ENCODE measurements at regions not wholly inside any gene's neighbourhood (a gene's known extent, or its start where the extent isn't known, plus 50 kb on each side); places are given as distances from the start of the nearest gene placed in this dataset.
A peak's percentile ranks its signal among the peaks of the same experiment; 100 is the strongest.

- TF ChIP-seq, protein P1, sequence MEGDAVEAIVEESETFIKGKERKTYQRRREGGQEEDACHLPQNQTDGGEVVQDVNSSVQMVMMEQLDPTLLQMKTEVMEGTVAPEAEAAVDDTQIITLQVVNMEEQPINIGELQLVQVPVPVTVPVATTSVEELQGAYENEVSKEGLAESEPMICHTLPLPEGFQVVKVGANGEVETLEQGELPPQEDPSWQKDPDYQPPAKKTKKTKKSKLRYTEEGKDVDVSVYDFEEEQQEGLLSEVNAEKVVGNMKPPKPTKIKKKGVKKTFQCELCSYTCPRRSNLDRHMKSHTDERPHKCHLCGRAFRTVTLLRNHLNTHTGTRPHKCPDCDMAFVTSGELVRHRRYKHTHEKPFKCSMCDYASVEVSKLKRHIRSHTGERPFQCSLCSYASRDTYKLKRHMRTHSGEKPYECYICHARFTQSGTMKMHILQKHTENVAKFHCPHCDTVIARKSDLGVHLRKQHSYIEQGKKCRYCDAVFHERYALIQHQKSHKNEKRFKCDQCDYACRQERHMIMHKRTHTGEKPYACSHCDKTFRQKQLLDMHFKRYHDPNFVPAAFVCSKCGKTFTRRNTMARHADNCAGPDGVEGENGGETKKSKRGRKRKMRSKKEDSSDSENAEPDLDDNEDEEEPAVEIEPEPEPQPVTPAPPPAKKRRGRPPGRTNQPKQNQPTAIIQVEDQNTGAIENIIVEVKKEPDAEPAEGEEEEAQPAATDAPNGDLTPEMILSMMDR (IDR thresholded peaks at IDR 0.05; ENCODE audit: insufficient read depth, low read length): no peak
- no peak overlapping the region for H3K4me3 ChIP-seq (ENCODE audit: low read depth, low read length)
- no peak for DNase-seq (ENCODE audit: low read depth)
Observed at GRCh38 chr2:194214192-194214591, 1442.8 kb upstream of the SLC39A10 start.

GRCh38 chr2:194205568-194206227, 1451.3 kb upstream of the SLC39A10 start:
- TF ChIP-seq, protein P1 (IDR thresholded peaks at IDR 0.05; ENCODE audit: insufficient read depth, low read length): no peak
- DNase-seq (ENCODE audit: low read depth): no peak
- H3K4me3 ChIP-seq (ENCODE audit: low read depth, low read length): no peak overlapping the region

DNA sequence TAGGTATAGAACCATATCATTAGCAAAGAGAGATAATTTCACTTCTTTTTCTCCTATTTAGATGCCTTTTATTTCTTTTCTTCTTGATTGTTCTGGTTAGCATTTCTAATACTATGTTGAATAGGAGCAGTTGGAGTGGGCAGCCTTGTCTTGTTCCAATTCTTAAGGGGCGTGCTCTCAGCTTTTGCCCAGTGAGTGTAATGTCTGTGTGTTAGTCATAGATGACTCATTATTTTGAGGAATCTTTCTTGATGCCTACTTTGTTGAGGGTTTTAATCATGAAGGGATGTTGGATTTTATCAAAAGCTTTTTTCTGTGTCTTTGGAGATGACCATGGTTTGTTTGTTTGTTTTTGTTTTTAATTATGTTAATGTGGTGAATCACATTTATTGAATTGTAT, 1453.1 kb upstream of the SLC39A10 start:
- DNase-seq (ENCODE audit: low read depth): no peak
- H3K4me3 ChIP-seq (ENCODE audit: low read depth, low read length): no peak overlapping the region
- TF ChIP-seq, protein P1 (IDR thresholded peaks at IDR 0.05; ENCODE audit: insufficient read depth, low read length): no peak

DNA sequence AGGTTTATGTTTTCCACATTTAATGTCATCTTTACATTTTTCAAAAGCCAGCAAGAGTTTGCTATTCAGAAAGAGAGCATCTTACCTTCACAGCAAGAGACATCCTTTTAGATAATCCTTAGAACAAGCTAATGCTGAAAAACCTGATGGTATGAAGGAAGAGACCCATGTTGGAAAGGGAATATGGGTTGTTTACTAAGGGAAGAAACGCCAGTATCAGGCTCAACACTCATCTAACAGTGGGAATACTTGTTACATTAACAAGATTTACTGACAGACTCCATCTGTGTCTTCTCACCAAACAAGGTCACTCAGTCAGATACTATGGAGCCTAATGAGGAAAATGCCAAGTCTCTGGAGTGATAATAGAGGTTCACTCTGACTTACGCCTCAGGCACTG, 1474.1 kb upstream of the SLC39A10 start:
- DNase-seq (ENCODE audit: low read depth): no peak
- TF ChIP-seq, protein P1 (IDR thresholded peaks at IDR 0.05; ENCODE audit: insufficient read depth, low read length): no peak

GRCh38 chr2:194176134-194176533, 1480.9 kb upstream of the SLC39A10 start:
- H3K4me3 ChIP-seq (ENCODE audit: low read depth, low read length): no peak overlapping the region
- DNase-seq (ENCODE audit: low read depth): no peak
- TF ChIP-seq, protein P1 (IDR thresholded peaks at IDR 0.05; ENCODE audit: insufficient read depth, low read length): no peak

More for the DNA sequence above, 1474.1 kb upstream of the SLC39A10 start:
- H3K4me3 ChIP-seq (ENCODE audit: low read depth, low read length): no peak overlapping the region

DNA sequence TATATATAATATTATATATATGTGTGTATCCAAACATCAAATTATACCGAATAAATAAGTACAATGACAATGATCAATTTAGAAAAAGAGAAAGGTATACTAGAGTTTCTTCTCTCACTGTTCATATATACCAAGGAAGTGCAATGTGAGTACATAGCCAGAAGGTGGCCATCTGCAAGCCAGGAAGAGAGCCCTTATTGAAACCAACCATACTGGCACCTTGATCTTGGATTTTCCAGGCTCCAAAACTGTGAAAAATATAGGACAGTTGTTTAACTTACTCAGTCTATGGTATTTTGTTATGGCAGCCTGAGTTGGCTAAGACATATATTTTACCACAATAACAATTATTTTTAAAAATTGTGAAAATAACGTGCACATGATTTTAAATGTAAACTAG, 1490.2 kb upstream of the SLC39A10 start:
- no peak overlapping the region for H3K4me3 ChIP-seq (ENCODE audit: low read depth, low read length)
- peak; percentile 20 for DNase-seq (ENCODE audit: low read depth)
- TF ChIP-seq, protein P1 (IDR thresholded peaks at IDR 0.05; ENCODE audit: insufficient read depth, low read length): peak; percentile 66

- TF ChIP-seq, protein P1 (IDR thresholded peaks at IDR 0.05; ENCODE audit: insufficient read depth, low read length): no peak
- no peak overlapping the region for H3K4me3 ChIP-seq (ENCODE audit: low read depth, low read length)
- DNase-seq (ENCODE audit: low read depth): no peak
Observed at GRCh38 chr2:194155431-194155830, 1501.6 kb upstream of the SLC39A10 start.

Measured in fibroblast of the aortic adventitia (primary cell).